ENCODE measurements at regions not wholly inside any gene's neighbourhood (a gene's known extent, or its start where the extent isn't known, plus 50 kb on each side); places are given as distances from the start of the nearest gene placed in this dataset.
A peak's percentile ranks its signal among the peaks of the same experiment; 100 is the strongest.

DNA sequence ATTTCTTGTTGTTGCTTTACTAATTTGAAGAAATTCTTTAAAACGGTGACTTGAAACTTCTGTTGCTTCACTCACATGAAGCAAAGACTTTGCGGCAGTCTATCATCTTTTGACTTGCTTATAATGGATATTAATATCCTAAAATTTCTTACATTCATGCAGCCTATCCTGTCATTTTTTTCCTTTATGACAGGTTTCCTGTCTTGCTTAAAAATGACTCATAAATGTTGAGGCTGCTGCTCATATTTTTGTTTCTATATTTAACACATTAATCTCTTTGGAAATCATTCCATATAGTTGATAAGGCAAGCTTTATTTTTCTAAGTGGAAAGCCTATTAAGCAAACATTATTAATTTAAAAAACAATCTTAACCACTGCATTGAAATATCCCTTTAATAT, 176.6 kb upstream of the GALNTL6 start:
- DNase-seq (ENCODE audit: low spot score) = no peak

DNA sequence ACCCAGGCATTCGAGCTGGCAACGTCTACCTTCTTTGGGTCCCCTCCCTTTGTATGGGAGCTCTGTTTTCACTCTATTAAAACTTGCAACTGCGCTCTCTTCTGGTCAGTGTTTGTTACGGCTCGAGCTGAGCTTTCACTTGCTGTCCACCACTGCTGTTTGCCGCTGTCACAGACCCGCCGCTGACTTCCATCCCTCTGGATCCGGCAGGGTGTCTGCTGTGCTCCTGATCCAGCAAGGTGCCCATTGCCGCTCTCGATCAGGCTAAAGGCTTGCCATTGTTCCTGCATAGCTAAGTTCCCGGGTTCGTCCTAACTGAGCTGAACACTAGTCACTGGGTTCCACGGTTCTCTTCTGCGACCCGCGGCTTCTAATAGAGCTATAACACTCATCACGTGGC, 183.5 kb upstream of the GALNTL6 start:
- DNase-seq (ENCODE audit: low spot score) = peak; percentile 7

DNA sequence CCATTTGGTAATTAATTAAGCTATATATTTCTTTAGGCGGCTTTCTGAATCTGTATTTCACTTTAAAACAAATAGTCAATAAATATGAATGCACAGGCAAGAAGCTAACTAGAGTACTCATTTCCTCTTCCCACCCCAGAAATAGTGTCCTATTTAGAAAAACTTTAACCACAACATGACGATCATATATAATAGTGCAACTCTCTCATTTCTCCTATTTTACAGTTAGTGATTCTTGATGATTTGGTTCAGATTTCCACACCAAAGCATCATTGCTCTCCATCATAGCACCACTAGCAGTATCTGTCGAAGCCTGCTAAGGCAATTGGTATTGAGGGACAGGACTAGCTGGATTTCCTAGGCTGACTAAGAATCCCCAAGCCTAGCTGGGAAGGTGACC, 184.0 kb upstream of the GALNTL6 start:
- DNase-seq (ENCODE audit: low spot score) = no peak

DNA sequence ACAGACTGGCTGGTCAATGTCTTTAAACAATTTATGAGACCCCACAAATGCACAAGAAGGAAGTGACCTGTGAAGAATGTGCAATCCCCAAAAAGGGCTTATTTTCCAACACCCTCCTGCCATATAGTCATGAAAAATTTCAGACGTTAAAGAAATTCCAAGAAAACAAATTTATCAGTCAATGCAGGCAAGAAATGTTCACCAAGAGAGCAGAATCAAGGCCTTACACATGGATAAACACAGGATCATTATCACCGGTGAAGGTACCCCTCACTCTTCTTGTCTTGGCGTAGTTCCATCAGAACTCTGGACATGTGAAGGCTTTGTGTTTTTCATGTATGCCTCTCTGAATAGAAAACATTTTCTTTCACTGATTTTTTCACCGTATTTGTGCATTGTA, 186.7 kb upstream of the GALNTL6 start:
- no peak for DNase-seq (ENCODE audit: low spot score)

DNA sequence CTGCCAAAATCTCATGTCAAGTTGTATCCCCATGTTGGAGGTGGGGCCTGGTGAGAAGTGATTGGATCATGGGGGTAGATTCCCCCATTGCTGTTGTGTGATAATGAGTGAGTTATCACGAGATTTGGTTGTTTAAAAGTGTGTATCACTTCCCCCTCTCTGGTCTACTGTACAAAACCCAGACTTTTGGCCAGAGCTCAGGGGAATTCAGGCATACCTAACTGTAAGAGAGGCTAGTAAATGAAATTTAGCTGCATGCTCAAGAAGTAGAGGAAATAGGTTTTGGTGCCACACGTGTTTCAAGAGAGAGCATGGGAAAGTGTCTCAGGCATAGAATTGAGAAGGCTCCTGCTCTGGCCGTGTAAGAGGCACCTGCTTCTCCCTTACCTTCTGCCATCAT, 190.5 kb upstream of the GALNTL6 start:
- no peak for DNase-seq (ENCODE audit: low spot score)

DNA sequence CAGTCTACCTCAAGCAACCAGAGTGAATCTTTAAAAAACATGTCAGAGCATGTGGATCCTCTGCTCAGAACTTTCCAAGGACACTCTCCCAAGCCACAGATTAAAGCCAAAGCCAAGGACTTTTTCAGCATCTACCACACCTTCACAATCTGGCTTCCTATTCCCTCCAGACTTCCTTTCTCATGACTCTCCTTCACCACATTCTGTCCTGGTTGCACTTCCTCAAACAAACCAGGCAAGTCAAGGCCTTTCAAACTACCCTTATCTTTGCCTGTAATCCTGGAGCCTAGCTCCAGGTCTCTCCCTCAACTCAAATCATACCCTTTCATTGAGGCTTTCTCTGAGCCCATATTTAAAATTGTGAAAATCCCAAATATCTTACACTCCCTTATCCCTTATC, 191.6 kb upstream of the GALNTL6 start:
- no peak for DNase-seq (ENCODE audit: low spot score)

DNA sequence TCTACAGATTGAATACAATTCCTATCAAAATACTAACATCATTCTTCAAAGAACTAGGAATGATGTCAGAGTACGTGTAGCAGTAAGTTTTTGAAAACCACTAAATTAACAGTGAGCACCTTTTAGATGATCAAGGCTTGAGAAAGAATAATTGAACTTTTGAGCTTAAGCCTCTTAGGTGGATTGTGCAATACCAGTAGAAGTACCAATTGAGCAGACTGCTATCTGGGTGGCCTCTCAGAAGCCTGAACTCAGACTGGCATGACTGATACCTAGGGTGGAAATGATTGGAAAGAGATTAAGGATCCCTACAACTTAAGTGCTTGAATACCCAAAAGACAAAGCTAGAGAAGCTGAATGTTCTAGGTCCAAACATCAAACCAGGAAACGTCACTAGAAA, 200.3 kb upstream of the GALNTL6 start:
- DNase-seq (ENCODE audit: low spot score) = no peak

DNA sequence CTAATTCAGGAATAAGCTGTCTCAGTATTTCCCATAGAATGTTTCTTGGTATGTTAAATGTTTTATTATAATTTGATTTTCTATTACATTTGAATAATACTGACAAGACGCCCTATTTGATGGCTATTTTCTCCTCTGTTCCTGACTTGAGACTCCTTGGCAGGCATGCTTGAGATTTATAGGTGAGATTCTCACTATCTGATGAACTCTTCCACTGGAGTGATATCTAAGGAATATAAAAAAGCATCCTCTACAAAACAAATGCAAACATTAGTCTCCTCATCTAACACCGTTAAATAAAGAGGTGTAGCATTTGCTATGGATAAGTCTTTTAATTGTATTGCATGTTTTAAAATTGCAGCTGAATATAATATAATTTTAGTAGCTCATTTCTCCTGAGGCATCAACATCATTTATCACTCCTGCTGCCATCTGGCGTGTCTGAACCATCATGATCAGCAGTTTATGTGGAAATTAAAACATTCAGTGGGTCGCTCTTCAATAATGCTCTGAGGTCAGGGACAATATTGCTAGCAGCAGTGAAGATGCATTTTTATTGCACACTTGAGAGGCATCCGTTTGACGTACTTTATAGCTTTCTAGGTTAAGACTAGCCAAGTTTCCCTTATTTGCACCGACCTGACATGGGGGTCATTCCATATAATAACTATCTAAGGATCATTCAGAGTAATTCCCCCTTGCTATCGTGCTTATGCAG, 210.4 kb upstream of the GALNTL6 start:
- no peak for DNase-seq (ENCODE audit: low spot score)

DNA sequence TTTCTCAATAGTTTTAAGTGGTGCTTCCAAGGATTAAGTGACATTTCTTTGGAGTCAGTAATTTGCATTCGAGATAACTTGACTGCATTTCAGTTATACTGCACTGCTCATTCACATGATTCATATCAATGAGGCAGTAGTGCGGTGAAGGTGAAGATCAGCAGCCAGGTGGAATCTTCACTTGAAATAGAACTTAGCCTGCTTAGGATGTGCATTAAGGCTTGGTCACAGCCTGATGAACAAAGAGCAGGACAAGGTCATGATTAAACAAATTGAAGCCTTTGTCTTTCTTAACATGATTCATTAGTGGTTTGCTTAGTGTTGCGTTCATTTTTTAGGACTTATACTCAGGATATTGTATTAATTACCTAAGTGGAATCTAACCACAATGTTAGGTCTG, 212.1 kb upstream of the GALNTL6 start:
- DNase-seq (ENCODE audit: low spot score) = no peak

DNA sequence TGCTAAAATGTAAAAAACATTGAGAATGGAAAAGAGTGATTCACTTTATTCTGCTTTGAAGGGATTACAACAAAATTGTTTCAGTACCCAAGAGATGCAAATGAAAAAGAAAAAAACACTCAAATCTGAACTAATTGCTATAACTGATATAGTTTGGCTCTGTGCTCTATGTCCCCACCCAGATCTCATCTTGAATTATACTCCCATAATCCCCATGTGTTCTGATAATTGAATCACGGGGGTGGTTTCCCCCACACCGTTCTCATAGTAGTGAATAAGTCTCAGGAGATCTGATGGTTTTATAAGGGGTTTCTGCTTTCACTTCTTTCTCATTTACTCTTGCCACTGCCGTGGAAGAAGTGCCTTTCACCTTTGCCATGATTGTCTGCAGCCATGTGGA, 213.6 kb upstream of the GALNTL6 start:
- DNase-seq (ENCODE audit: low spot score) = no peak

DNA sequence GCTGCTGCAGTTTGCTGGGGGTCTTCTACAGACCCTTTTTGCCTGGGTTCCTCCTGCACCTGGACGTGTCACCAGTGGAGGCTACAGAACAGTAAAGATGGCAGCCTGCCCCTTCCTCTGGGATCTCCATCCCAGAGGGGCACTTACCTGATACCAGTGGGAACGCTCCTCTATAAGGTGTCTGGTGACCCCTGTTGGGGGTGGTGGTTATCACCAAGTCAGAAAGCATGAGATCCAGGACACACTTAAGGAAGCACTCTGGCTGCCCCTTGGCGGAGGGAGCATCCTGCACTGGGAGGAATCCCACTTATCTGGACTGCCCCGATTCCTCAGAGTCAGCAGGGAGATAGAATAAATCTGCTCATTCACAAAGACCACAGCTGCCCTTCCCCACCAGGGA, 218.9 kb upstream of the GALNTL6 start:
- no peak for DNase-seq (ENCODE audit: low spot score)

DNA sequence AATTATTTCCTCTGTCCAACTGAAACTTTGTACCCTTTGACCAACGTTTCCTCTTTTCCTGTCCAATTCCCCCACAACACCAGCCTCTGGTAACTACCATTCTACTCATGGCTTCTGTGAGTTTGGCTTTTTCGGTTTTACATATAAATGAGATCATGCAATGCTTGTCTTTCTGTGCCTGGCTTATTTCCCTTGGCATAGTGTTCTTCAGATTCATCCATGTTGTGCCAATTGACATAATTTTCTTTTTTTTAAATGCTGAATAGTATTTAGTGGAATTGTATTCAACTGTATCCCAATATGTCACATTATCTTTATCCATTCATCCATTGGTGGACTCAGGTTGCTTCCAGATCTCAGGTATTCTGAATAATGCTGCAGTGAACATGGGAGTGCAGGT, 222.5 kb upstream of the GALNTL6 start:
- DNase-seq (ENCODE audit: low spot score) = no peak

DNA sequence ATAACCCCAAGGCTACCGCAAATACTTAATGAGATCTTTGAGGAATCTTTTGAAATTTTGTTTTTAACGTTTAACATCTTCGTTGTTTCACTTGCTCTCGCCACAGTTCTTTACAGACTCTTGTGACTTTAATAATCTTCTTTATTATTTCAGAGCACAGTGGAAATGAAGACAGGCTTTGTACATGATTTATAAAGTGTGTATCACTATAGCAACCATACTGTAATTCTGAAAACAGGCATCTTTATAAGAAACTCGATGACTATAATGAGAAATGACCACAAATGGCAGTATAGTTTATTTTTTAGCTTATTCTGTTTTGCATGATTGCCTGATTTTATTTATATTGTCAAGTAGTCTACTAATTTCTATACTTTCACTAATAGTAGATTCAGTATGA, 224.4 kb upstream of the GALNTL6 start:
- DNase-seq (ENCODE audit: low spot score) = no peak

DNA sequence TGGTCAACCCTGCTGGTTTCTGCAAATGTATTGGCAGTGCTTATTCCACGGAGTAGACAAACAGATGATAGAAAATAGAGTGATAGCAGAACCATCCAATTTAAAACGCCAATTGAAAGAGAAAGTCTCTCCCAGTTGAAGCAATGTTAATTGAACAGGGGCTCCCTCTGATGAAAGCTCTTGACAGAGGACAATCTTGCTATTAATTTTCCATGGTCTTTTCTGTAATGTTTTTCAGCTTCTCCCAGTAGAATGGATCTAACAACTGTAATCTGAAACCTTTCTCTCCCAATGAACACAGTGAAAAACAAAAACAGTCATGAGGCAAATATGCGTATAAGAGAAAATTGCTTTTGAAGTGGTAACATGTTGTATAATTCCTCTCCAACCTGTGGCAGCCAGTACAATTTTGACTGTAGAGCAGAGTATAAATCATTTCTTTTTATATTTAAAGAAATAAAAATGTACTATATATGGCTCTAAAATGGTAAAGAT, 225.1 kb upstream of the GALNTL6 start:
- DNase-seq (ENCODE audit: low spot score) = no peak

DNA sequence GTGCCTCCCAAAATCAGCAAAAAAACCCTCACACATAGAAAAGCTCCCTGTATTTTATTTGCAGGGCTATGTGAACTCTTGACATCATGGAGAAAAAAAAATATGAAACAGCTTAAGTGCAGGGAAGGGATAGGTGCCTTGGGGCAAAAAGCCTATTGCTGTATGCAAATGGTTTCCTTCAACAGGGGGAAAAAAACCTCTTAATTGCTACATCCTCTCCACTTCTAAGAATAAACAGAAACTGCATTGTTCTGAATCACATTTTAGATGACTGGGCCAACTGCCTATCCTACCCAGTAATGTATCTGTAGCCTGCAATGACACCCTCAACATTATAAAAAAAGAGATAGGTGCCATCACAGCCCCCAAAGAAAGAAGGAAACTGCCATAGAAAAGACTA, 229.4 kb upstream of the GALNTL6 start:
- DNase-seq (ENCODE audit: low spot score) = no peak

DNA sequence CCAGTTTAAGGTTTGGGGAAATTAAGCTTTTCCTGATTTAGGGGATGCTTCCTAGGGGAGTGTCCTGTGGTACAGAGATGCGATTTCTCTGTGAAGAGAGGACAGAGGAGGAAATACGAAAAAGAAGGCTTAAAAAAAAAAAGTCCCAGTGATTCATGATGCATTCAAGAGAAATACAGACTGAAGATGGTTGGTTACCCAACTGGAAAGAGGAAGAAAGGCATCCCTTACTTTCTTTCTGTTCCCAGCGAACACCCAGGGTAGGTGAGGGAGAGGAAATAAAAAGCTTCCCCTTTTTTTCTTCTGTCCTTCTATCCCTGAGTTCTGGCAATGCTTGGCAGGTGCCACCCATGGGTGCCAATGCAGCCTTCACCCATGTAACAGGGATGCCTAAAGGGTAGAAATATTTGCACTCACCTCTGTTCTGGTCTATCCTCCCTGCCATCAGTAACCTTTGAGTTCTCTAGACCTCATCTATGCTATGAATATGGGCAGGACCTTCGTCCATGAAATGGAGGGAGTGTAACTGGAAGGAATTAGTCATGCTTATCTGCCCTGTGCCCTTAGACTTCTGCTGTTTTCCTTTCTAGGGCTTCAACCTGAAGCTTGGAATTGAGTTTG, 230.1 kb upstream of the GALNTL6 start:
- no peak for DNase-seq (ENCODE audit: low spot score)

DNA sequence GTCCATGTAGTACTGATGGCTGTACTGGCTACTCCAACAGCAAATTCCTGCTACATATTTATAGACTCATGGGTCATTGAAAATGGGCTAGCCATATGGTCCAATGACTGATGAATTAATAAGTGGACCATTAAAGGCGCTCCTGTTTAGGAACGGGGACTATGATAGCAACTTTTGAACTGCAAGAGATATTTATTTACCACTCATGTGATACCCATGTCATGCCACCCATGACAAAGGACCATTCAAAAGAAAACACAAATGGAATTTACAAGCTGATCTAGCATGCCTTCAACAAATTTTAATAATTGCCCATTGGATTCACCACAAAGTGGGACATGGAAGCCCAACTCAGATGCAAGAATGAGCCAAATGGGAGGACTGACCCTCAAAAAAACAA, 240.0 kb upstream of the GALNTL6 start:
- DNase-seq (ENCODE audit: low spot score) = no peak

DNA sequence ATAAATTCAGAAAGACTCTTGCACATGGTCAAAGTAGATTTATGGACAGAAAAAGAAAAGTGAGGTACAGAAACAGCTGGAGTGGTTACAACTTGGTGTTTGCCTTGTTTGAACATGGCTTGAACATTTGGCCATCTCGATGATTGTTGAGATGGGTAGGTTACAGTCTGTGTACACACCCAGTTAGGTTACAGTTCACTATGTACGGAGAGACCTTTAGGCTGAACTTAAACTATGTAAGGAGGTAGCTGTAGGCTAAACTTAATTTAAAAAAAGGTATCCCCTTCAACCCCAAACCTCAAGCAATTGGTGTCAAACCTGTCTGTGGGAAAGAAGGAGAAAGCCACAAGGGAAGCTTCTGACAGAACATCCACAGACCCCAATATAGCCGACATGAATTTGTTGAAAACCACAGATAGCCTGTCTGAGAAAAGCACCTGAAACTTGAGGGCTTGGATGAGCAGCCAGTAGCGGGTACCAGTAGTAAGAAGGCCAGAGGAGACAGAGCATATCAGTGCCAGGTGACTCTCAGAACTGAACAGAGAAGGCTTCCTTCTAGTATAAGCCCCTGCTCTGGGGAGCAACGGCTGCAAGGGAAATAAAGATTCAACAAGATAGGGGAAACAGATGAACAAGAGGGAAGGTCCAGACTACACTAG, 247.9 kb upstream of the GALNTL6 start:
- no peak for DNase-seq (ENCODE audit: low spot score)

DNA sequence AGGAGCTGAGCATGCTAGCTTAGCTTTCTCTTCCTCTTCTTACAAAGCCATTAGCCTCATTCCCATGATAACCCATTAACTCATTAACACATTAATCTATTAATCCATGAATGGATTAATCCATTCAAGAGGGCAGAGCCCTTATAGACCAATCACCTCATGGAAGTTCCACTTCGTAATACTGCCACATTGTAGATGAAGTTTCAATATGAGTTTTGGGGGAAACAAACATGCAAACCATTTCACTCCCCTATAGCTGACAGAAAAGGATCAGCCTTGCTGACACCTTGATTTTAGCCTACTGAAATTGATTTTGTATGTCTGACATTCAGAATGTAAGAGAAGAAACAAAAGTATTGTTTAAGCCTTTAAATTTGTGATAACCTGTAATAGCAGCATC, 251.8 kb upstream of the GALNTL6 start:
- no peak for DNase-seq (ENCODE audit: low spot score)

DNA sequence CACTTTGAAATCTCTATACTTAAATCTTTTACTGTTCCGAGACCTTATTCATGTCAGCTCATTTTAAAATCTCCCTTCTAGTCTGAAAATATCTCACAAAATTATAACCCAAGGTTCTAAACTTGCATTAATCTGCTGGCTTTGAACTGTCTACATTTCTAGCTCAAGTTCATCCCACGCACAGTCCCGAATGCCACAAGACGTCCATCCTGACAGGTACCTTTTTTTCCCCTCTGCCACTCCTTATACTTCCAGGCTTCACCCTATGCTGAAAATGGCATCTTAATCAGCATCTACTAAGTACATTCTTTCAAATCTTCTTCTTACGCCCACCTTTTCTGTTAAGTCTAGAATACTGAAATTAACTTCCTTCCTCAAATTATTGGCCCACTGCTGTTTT, 259.2 kb upstream of the GALNTL6 start:
- no peak for DNase-seq (ENCODE audit: low spot score)

DNA sequence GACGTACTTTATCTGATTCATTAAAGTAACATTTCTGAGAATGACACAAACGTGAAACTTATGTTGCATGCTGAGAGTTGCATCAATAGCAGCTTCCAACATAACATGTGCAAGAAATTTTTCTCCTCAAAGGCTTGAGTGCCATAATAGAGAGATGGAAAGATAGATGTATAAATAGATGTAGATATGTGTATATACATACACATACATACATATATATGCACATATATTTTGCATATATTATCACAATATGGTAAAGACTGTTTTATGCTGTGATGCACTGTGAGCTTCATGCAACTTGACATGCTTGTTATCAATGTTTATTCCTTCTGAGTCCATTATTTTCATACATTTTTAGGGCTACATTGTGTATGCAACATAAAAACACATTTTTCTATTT, 270.6 kb upstream of the GALNTL6 start:
- DNase-seq (ENCODE audit: low spot score) = no peak

DNA sequence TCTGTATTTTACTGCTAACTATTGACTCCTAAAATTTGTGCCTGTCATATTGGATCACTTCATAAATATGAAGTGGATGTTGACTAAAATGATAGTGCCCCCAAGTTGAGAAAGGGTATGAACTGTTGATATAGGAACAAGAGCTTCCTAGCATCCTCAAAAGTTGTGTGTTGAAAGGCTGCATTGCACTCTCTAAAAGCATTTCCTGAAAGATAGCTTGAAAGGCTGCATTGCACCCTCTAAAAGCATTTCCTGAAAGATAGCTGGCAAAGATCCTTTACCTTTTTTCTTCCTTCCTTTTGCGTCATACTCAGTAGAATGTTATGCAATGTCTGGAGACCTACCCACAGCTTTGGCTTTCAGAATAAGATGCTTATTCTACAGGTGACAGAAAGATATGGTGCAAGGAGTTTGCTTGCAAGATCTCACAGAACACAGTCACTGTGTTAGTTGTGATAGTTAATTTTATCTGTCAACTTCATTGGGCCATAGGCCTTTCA, 274.6 kb upstream of the GALNTL6 start:
- no peak for DNase-seq (ENCODE audit: low spot score)

DNA sequence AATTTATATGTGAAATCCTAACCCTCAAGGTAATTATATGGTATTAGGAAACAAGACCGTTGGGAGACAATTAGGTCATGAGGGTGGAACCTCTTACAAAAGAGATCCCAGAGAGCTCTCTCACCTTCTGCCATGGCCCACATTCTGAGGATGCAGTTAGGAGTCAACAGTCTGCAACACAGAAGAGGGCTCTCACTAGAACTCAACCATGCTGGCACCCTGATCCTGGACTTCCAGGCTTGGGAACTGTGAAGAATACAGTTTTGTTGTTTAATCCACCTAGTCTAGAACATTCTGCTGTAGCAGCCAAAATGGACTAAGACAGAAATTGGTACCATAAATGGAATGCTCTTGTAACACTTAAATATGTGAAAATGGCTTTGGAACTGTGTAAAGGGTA, 278.8 kb upstream of the GALNTL6 start:
- DNase-seq (ENCODE audit: low spot score) = no peak

Measured in cerebellar cortex (tissue), 1 donor.